ENCODE measurements at regions not wholly inside any gene's neighbourhood (a gene's known extent, or its start where the extent isn't known, plus 50 kb on each side); places are given as distances from the start of the nearest gene placed in this dataset.

GRCh38 chr3:71891483-71891882 lies 106.5 kb upstream of the PROK2 start (continued):
- TF ChIP-seq ZNF462 (CRISPR knock-in tag; IDR thresholded peaks at IDR 0.05) = no peak
- TF ChIP-seq EZH2 (IDR thresholded peaks at IDR 0.05; ENCODE audit: low read depth, unreplicated experiment) = no peak
- no peak for TF ChIP-seq JUNB (IDR thresholded peaks at IDR 0.05; ENCODE audit: unreplicated experiment)
- TF ChIP-seq NANOG (IDR thresholded peaks at IDR 0.05; ENCODE audit: borderline replicate concordance) = no peak
- no peak for TF ChIP-seq ZNF114 (CRISPR knock-in tag; IDR thresholded peaks at IDR 0.05)
- no peak for TF ChIP-seq CTCF (conservative IDR thresholded peaks at IDR 0.05; ENCODE audit: low read depth in 2 of 2)
- no peak for TF ChIP-seq EZH2phosphoT487 (IDR thresholded peaks at IDR 0.05; ENCODE audit: unreplicated experiment)
- TF ChIP-seq STAT1 (IDR thresholded peaks at IDR 0.05; ENCODE audit: unreplicated experiment) = no peak
- no peak for TF ChIP-seq CREB1 (CRISPR knock-in tag; IDR thresholded peaks at IDR 0.05; ENCODE audit: low read depth)
- TF ChIP-seq ETS1 (IDR thresholded peaks at IDR 0.05) = no peak
